ENCODE measurements at regions not wholly inside any gene's neighbourhood (a gene's known extent, or its start where the extent isn't known, plus 50 kb on each side); places are given as distances from the start of the nearest gene placed in this dataset.

- TF ChIP-seq, protein P1, sequence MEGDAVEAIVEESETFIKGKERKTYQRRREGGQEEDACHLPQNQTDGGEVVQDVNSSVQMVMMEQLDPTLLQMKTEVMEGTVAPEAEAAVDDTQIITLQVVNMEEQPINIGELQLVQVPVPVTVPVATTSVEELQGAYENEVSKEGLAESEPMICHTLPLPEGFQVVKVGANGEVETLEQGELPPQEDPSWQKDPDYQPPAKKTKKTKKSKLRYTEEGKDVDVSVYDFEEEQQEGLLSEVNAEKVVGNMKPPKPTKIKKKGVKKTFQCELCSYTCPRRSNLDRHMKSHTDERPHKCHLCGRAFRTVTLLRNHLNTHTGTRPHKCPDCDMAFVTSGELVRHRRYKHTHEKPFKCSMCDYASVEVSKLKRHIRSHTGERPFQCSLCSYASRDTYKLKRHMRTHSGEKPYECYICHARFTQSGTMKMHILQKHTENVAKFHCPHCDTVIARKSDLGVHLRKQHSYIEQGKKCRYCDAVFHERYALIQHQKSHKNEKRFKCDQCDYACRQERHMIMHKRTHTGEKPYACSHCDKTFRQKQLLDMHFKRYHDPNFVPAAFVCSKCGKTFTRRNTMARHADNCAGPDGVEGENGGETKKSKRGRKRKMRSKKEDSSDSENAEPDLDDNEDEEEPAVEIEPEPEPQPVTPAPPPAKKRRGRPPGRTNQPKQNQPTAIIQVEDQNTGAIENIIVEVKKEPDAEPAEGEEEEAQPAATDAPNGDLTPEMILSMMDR (IDR thresholded peaks at IDR 0.05; ENCODE audit: low read depth, low read length, poor library complexity, severe bottlenecking) = no peak
- no peak for TF ChIP-seq EZH2phosphoT487 (IDR thresholded peaks at IDR 0.05; ENCODE audit: borderline replicate concordance, low read length)
These were observed 127.0 kb downstream of the LTN1 start for GRCh38 chr21:28865488-28866186.
